SH-SY5Y (cell line): ENCODE measurements at regions not wholly inside any gene's neighbourhood (a gene's known extent, or its start where the extent isn't known, plus 50 kb on each side); places are given as distances from the start of the nearest gene placed in this dataset.

Source experiments
- GATA2 ChIP-seq: IDR thresholded peaks from 2 replicates; pipeline ENCODE4 v1.6.1; 2011; ENCODE audit warnings: mild to moderate bottlenecking, low read depth, low read length
- GATA3 ChIP-seq: IDR thresholded peaks from 2 replicates; pipeline ENCODE4 v1.6.1; 2011; ENCODE audit warnings: low read depth, mild to moderate bottlenecking, low read length, moderate library complexity

GRCh38 chr2:120482334-120482733, 136.4 kb downstream of the INHBB start:
- TF ChIP-seq GATA3 (no peak), GATA2 (no peak)

GRCh38 chr2:120483355-120483754, 137.4 kb downstream of the INHBB start:
- no peak for TF ChIP-seq GATA2
- TF ChIP-seq GATA3 = no peak

- TF ChIP-seq GATA2 (no peak), GATA3 (no peak)
These were observed 139.2 kb downstream of the INHBB start for GRCh38 chr2:120485096-120485495.

GRCh38 chr2:120486441-120486840, 140.5 kb downstream of the INHBB start:
- TF ChIP-seq GATA2 = no peak
- TF ChIP-seq GATA3 = no peak

- TF ChIP-seq GATA2 (no peak), GATA3 (no peak)
These were observed 141.0 kb downstream of the INHBB start for GRCh38 chr2:120486946-120487345.

- TF ChIP-seq GATA2 = no peak
- no peak for TF ChIP-seq GATA3
These were observed 142.6 kb downstream of the INHBB start for GRCh38 chr2:120488531-120488930.

GRCh38 chr2:120489023-120489422, 143.1 kb downstream of the INHBB start:
- TF ChIP-seq GATA2 = no peak

- TF ChIP-seq GATA2 = no peak
- TF ChIP-seq GATA3 = no peak
These were observed 144.3 kb downstream of the INHBB start for GRCh38 chr2:120490091-120490798.

GRCh38 chr2:120491111-120491625, 145.2 kb downstream of the INHBB start:
- TF ChIP-seq GATA3 (no peak), GATA2 (no peak)

GRCh38 chr2:120493231-120493630, 147.3 kb downstream of the INHBB start:
- TF ChIP-seq GATA3 (no peak), GATA2 (no peak)

- no peak for TF ChIP-seq GATA2
- TF ChIP-seq GATA3 = no peak
These were observed 148.5 kb downstream of the INHBB start for GRCh38 chr2:120494446-120494845.

GRCh38 chr2:120495586-120495985, 149.7 kb downstream of the INHBB start:
- no peak for TF ChIP-seq GATA2
- no peak for TF ChIP-seq GATA3

GRCh38 chr2:120496235-120496634, 150.3 kb downstream of the INHBB start:
- TF ChIP-seq GATA2 = no peak
- TF ChIP-seq GATA3 = no peak

- no peak for TF ChIP-seq GATA2
- TF ChIP-seq GATA3 = no peak
These were observed 150.8 kb downstream of the INHBB start for GRCh38 chr2:120496759-120497158.

- no peak for TF ChIP-seq GATA3
- no peak for TF ChIP-seq GATA2
These were observed 151.5 kb downstream of the INHBB start for GRCh38 chr2:120497261-120497977.

- TF ChIP-seq GATA2 (no peak), GATA3 (no peak)
These were observed 152.2 kb downstream of the INHBB start for GRCh38 chr2:120498121-120498520.
